GM19240 (cell line): ENCODE measurements at regions not wholly inside any gene's neighbourhood (a gene's known extent, or its start where the extent isn't known, plus 50 kb on each side); places are given as distances from the start of the nearest gene placed in this dataset.
A peak's percentile ranks its signal among the peaks of the same experiment; 100 is the strongest.

Source experiments
- DNase-seq: peaks from one replicate; pipeline ENCODE4 v3.0.0; 2011; ENCODE audit warnings: low spot score; ENCODE audit not compliant: insufficient read length

- DNase-seq = no peak
Observed at GRCh38 chr6:2468601-2468955, 223.2 kb upstream of the GMDS start.

GRCh38 chr6:2467929-2468600 lies 222.7 kb upstream of the GMDS start:
- no peak for DNase-seq

GRCh38 chr6:2465336-2465735 lies 219.9 kb upstream of the GMDS start:
- no peak for DNase-seq

DNA sequence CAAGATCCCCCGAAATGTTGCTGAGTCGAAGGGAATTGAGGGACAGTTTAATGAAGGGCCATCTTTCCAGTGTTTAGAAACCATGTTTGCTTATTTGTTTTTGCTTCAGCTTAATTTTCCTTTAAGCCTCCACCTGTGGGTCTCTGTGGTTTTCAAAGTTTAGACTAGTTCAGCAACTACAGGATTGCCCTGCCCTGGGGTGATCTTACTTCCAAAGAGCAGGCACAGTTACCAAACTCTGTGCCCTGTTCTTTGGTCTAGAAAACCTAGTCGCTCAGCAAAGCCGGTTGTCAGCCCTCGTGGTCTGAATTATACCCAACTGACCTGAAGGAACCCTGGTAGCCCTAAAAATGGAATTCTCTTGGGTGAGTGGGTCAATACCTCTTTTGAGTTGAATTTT lies 219.2 kb upstream of the GMDS start:
- no peak for DNase-seq

DNA sequence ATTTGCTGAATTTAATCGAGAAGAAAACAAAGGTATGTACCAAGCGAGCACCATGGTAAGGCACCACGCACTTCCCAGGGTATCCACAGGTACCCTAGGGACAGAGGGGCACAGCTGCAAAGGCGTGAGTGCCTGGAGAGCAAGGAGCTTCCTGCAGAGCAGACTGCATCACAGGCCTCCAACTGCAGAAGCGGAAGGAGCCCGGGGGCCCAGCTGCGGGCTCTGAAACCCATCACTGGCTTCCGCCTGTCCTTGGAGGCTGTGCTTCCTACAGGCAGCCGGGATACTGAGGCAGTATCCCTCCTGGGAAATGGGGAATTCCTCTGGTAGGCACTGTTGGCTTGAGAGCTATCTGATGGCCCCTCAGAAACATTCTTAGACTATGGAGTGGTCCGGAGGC lies 217.4 kb upstream of the GMDS start:
- DNase-seq = no peak

DNA sequence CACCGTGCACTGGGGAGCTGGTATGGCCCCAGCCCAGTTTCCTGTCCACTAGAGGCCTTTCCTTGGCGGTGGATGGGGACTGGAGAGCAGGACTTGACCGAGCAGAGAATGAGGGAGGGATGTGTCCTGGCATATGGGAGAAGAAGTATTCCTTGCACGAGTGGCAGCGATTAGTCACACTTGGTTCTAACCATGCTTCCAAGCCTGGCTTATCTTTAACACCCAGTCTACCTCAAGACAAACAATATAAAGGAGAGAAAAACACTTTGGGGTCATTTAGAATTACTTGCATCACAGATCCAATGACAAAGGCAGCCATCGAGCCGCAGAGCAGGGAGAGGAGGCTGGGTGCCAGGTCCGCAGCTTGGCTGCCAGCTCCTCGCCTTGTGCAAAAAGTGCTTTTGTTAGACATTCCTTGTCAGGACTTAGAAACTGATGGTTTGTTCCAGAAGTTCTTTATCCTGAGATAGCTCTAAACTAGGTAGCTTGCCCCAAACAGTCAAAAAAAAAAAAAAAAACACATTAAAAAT lies 214.9 kb upstream of the GMDS start:
- no peak for DNase-seq

- DNase-seq = no peak
Observed at GRCh38 chr6:2454180-2454579, 208.8 kb upstream of the GMDS start.

GRCh38 chr6:2450546-2450945 lies 205.1 kb upstream of the GMDS start:
- no peak for DNase-seq

DNA sequence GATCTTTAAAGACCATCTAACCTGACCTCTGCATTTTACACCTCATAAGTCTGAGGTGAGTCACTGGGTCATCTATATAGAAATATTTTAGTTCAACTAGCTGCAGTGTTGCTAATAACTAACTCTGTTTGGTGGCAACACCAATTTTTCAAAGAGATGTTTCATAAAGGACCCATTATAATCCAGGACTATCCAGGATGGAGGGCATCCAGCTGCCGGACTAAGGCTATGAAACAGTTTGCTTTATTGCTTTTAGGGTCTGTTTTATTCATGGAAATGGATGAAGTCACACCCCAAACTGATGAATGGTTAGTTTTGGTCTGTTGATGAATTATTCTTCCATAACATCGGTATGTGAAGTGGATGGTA lies 204.2 kb upstream of the GMDS start:
- no peak for DNase-seq

- DNase-seq = peak; percentile 11
Observed at GRCh38 chr6:2448826-2449571, 203.6 kb upstream of the GMDS start.

DNA sequence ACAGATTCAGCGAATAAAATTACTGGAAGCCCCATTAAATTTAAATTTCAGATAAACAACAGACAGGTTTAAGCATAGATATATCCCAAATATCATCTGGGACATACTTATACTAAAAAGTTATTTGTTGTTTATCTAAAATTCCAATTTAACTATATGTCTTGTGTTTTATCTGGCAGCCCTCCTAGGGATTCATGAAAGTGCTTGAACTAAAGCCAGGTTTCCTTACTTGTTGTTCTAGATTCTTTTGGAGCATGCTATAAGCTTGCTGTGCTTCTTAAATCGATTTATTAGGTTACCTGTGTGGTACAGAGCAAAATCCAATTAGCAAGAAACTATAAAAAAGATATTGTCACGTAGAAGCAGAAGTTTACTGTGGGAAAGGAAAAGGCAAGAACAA lies 202.5 kb upstream of the GMDS start:
- no peak for DNase-seq

DNA sequence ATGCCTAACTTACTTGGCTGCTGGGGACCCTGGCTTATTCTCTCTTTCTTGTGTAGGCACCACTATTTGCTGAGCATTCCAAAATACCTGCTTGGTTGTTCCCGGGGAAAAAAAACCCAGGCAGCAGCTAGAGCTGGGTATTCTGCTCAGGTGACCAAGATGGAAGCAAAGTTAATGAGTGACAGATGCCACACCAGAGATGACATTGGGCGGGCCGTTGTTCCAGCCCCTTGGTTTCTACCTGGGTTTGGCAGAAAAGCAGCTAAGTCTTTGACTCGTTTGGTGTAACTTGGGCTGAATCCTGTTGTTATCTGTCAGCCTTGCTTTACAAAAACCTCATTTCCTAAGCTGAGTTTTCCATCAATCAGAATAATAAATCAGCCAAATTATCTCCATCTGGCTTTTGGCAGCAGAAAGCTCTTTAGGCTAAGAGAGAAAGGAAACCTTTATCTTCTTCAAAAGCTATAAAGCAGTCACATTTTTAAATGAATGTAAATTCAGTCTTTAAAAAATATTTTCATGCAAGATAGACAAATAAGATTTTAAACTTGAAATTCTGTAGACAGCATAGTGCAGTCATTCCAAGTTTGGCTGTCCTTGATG lies 202.0 kb upstream of the GMDS start:
- DNase-seq = no peak

GRCh38 chr6:2441601-2442475 lies 196.4 kb upstream of the GMDS start:
- DNase-seq = no peak

DNA sequence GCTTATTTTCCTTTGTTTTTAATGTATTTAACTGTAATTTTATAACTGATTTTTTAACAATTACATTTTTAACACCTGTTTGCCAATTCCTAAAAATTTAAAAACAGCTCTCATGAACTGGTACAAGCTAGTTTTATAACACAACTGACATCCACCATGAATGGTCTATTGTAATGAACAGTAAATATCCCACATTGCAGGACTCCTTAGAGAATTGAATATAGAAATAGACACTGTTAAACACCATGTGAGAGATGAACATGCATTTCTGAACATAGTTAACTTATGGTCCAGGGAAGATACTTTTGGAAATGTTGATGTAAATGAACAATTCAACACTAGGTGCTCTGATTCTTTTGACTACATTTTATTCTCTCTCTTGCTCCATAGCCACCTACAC lies 195.1 kb upstream of the GMDS start:
- no peak for DNase-seq

GRCh38 chr6:2439632-2440031 lies 194.2 kb upstream of the GMDS start:
- DNase-seq = no peak

GRCh38 chr6:2439082-2439481 lies 193.7 kb upstream of the GMDS start:
- no peak for DNase-seq

DNA sequence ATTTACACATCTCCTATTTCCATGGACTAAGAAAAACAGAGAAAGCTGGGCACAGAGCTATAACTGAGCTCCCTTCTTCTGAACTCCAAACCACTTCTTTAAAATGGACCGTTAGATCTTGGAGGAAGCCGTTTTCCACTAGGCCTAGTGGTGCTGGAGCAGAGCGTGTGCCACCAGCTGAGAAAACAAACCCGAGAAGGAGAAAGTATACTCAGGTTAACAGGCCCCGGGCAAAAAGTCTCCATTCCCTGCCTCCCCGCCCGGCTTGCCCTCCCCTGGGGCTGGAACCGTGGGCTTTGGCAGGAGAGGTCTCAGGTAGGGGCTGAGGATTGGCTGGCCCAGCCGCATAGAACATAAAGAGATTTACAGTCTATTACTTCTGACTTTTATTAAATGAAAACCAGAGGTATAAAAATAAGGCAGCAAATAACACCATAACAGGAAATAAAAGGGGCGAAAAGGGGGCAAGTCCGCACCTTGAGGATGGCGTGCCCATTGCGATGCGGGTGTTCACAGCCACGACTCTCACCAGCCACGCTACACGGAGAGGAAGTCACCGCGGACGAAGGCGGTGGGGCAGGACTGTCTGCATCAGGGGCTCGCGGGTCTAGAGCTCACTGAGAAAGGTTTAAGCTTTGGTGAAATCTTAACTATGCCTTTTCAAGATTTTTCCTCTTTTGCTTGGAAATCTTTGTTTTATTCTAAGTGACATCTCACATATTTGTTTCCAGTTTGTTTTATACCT lies 191.2 kb upstream of the GMDS start:
- DNase-seq = no peak

DNA sequence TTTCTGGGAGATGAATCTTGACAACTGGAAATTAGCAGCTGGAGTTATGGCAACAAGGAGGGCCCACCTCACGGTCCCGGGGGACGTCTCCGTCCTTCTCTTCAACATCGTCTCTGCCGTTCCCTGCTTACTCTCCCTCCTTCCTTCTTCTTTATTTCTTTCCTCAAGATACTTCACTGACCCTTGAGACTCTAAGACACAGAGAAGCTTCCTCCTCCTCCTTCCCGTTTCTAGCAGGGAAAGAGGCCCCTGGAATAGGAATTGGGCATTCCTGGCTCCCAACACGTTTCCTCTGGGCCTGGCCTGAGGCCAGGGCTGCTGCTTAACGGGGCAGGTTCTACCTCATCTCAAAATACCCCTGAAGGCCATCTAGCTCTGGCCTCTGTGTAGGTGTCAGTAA lies 189.9 kb upstream of the GMDS start:
- DNase-seq = no peak

DNA sequence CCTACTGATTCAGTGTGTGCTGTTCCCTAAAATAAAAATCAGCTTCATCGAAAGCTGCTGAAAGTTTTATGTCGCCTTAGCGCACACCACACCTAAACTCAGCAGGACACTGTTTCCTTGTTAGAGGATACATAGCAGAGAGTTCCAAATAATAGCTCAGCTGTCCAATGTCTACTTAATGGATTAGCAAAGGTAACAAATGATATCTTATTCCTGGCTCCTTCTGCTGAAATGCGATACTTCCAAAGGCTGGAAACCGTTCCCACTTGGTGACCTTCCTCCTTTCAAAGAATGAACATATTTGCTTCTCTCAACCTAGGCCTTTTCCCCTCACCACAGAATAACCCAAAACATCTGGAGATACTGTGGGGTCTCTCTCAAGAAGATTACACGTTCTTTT lies 189.5 kb upstream of the GMDS start:
- DNase-seq = no peak

- no peak for DNase-seq
Observed at GRCh38 chr6:2434116-2434515, 188.7 kb upstream of the GMDS start.

- no peak for DNase-seq
Observed at GRCh38 chr6:2433711-2434110, 188.3 kb upstream of the GMDS start.
